ENCODE measurements at regions not wholly inside any gene's neighbourhood (a gene's known extent, or its start where the extent isn't known, plus 50 kb on each side); places are given as distances from the start of the nearest gene placed in this dataset.

DNA sequence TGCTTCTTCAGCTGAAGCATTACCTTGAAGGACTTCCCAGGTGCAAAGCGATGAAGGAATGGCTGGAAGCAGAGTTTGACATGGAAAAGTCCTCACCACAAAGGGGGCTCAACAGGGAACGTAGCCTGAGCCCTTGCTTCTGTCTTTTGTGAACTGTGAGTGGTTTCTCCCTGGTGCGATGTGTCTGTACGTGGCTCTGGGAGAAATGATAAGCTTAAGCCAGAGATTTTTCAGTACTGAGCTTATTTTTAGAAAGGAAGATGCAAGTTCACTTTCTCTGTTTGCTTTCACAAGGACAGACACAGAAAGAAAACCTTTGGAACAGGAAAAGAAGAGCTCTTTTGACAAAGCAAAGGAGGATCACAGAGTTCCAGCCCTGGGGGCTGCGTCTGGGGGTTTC lies 79.4 kb downstream of the DACT2 start:
- no peaks in the 10 kb centered on the region for H3K36me3 ChIP-seq (ENCODE audit: control insufficient read depth, insufficient read depth, low read length)
- H3K9me1 ChIP-seq (ENCODE audit: control insufficient read depth, insufficient read depth, low read length), result no peaks in the 10 kb centered on the region
- ChIA-PET CTCF (ENCODE audit: low intra/inter-chr PET ratio) (no interaction called here), POLR2A (interaction anchor here (0.6 to 0.7 kb wide), 2 partner anchors 11 to 31 kb away, joined by 3 read pairs; no protein-coding TSS in a partner anchor)
- H3K9ac ChIP-seq (ENCODE audit: insufficient read depth in 1 of 2, low read depth in 2 of 2, low read length in 2 of 2), result no peak overlapping the region
- peaks cover 0 to 6% of the 10 kb centered on the region in 2 experiments; a peak in 1 of 5 replicates for H3K4me1 ChIP-seq (replicated peaks in 1 of 2; ENCODE audit: control insufficient read depth in 2 of 2, insufficient read depth in 2 of 2, low read length in 2 of 2)
- 0% methylated on average over 5 of the region's 5 CpGs for WGBS (ENCODE audit: insufficient coverage, low coverage, missing lambda C conversion rate)
- in situ Hi-C loops (cut with MboI) (no loop called here), intact Hi-C loops (cut with micrococcal nuclease) (no loop called here)
- no peak overlapping the region for H2AFZ ChIP-seq (ENCODE audit: low read depth, low read length)
- BruUV-seq (replicated peaks), result no TSS peak
- ATAC-seq, result no peak
- no peaks in the 10 kb centered on the region for H3K9me3 ChIP-seq (replicated peaks; ENCODE audit: control insufficient read depth, insufficient read depth, low read depth, low read length)
- no peaks in the 10 kb centered on the region for H3K79me2 ChIP-seq (ENCODE audit: control insufficient read depth, insufficient read depth, low read length)
- peaks cover 2 to 61% of the 10 kb centered on the region in 2 experiments; a peak in 4 of 5 replicates for H3K27me3 ChIP-seq (ENCODE audit: control insufficient read depth in 2 of 2, insufficient read depth in 2 of 2, low read length in 2 of 2)
- H3K4me2 ChIP-seq (ENCODE audit: insufficient read depth, low read length), result no peak overlapping the region
- peaks cover 9% of the 10 kb centered on the region; the same call in 1 of the 2 replicates for H4K20me1 ChIP-seq (replicated peaks; ENCODE audit: control insufficient read depth, insufficient read depth, low read length)
- no peak overlapping the region for H3K27ac ChIP-seq (ENCODE audit: extremely low read depth, low read depth, low read length)
- FAIRE-seq, result no peak
- no peak overlapping the region for H3K4me3 ChIP-seq
- DNase-seq (ENCODE audit: extremely low read depth in 1 of 4, low spot score in 3 of 4), result no peak
- TF ChIP-seq SRSF7 (optimal IDR thresholded peaks at IDR 0.05; ENCODE audit: low read depth, low read length) (no peak), GABPB1 (CRISPR knock-in tag; IDR thresholded peaks at IDR 0.05) (no peak), NELFE (IDR thresholded peaks at IDR 0.05; ENCODE audit: insufficient read depth, insufficient read length) (no peak), FOXJ3 (CRISPR knock-in tag; IDR thresholded peaks at IDR 0.05) (no peak), ZNF232 (CRISPR knock-in tag; IDR thresholded peaks at IDR 0.05) (no peak), RAD21 (CRISPR knock-in tag; conservative IDR thresholded peaks at IDR 0.05 in 1 of 2, IDR thresholded peaks at IDR 0.05 in 1 of 2) (no peak), ZEB2 (IDR thresholded peaks at IDR 0.05) (no peak), GTF2F1 (IDR thresholded peaks at IDR 0.05; ENCODE audit: low read depth, low read length) (no peak), NRF1 (conservative IDR thresholded peaks at IDR 0.05 in 1 of 2, IDR thresholded peaks at IDR 0.05 in 1 of 2) (no peak), SMC3 (conservative IDR thresholded peaks at IDR 0.05; ENCODE audit: insufficient read depth, low read depth, low read length) (no peak), SIN3B (IDR thresholded peaks at IDR 0.05; ENCODE audit: low read depth) (no peak), OTX1 (CRISPR knock-in tag; IDR thresholded peaks at IDR 0.05) (no peak), PHF8 (IDR thresholded peaks at IDR 0.05; ENCODE audit: borderline replicate concordance, low read length) (no peak), FOXP1 (CRISPR knock-in tag; IDR thresholded peaks at IDR 0.05) (no peak), PRMT5 (CRISPR knock-in tag; IDR thresholded peaks at IDR 0.05) (no peak)
- TF ChIP-seq, protein P1, sequence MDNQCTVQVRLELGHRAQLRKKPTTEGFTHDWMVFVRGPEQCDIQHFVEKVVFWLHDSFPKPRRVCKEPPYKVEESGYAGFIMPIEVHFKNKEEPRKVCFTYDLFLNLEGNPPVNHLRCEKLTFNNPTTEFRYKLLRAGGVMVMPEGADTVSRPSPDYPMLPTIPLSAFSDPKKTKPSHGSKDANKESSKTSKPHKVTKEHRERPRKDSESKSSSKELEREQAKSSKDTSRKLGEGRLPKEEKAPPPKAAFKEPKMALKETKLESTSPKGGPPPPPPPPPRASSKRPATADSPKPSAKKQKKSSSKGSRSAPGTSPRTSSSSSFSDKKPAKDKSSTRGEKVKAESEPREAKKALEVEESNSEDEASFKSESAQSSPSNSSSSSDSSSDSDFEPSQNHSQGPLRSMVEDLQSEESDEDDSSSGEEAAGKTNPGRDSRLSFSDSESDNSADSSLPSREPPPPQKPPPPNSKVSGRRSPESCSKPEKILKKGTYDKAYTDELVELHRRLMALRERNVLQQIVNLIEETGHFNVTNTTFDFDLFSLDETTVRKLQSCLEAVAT (IDR thresholded peaks at IDR 0.05), result no peak
